ENCODE measurements at regions not wholly inside any gene's neighbourhood (a gene's known extent, or its start where the extent isn't known, plus 50 kb on each side); places are given as distances from the start of the nearest gene placed in this dataset.
"Not testable (repeated sequence)": the region's sequence is repeated elsewhere in the genome, so short reads cannot be mapped to it uniquely, and the experiment has no call there.

- H3K4me1 ChIP-seq, result no peaks in the 10 kb centered on the region
Measured at GRCh38 chr1:241447031-241447644, 72.4 kb downstream of the FH start.

GRCh38 chr1:241444836-241445235 is 74.7 kb downstream of the FH start:
- FAIRE-seq, result no peak
- intact Hi-C loops (cut with DNase I), result no loop called here
- H3K36me3 ChIP-seq, result no peaks in the 10 kb centered on the region
- no peaks in the 10 kb centered on the region for H3K9me3 ChIP-seq
- H3K27me3 ChIP-seq, result no peaks in the 10 kb centered on the region
- no peak overlapping the region for H3K27ac ChIP-seq
- no peak for TF ChIP-seq CTCF (IDR thresholded peaks at IDR 0.05)
- DNase-seq, result no peak
- no peak for ATAC-seq
- no peak overlapping the region for H3K4me3 ChIP-seq
- 19 to 25% methylated on average over 3 of the region's 3 CpGs for WGBS, 2 donors
- no peaks in the 10 kb centered on the region for H3K4me1 ChIP-seq

More at GRCh38 chr1:241447031-241447644, 72.4 kb downstream of the FH start:
- H3K4me3 ChIP-seq, result no peak overlapping the region
- no peaks in the 10 kb centered on the region for H3K36me3 ChIP-seq
- DNase-seq, result no peak
- WGBS, 2 donors, result 22 to 24% methylated on average over 2 of the region's 2 CpGs
- ATAC-seq, result no peak
- no peak overlapping the region for H3K27ac ChIP-seq
- no peak for TF ChIP-seq CTCF (IDR thresholded peaks at IDR 0.05)
- intact Hi-C loops (cut with DNase I), result no loop called here
- no peaks in the 10 kb centered on the region for H3K27me3 ChIP-seq
- FAIRE-seq, result no peak
- H3K9me3 ChIP-seq, result no peaks in the 10 kb centered on the region

- Histone ChIP-seq H3K9me3 (no peaks in the 10 kb centered on the region), H3K27ac (no peak overlapping the region), H3K4me1 (no peaks in the 10 kb centered on the region), H3K4me3 (no peak overlapping the region), H3K36me3 (no peaks in the 10 kb centered on the region), H3K27me3 (no peaks in the 10 kb centered on the region)
- ATAC-seq (no peak), FAIRE-seq (no peak), DNase-seq (no peak)
- TF ChIP-seq CTCF (IDR thresholded peaks at IDR 0.05), result no peak
- 66 to 68% methylated on average over 2 of the region's 2 CpGs for WGBS, 2 donors
- intact Hi-C loops (cut with DNase I), result no loop called here
Measured at GRCh38 chr1:241443561-241443960, 76.0 kb downstream of the FH start.

GRCh38 chr1:241442686-241443085 is 76.9 kb downstream of the FH start:
- no peaks in the 10 kb centered on the region for H3K27me3 ChIP-seq
- TF ChIP-seq CTCF (IDR thresholded peaks at IDR 0.05), result no peak
- DNase-seq (no peak), FAIRE-seq (no peak), ATAC-seq (no peak)
- no peaks in the 10 kb centered on the region for H3K36me3 ChIP-seq
- H3K4me3 ChIP-seq, result no peak overlapping the region
- intact Hi-C loops (cut with DNase I), result no loop called here
- H3K9me3 ChIP-seq, result no peaks in the 10 kb centered on the region
- 65 to 76% methylated on average over 4 of the region's 4 CpGs for WGBS, 2 donors
- no peaks in the 10 kb centered on the region for H3K4me1 ChIP-seq
- H3K27ac ChIP-seq, result no peak overlapping the region

- WGBS, 2 donors, result 40 to 57% methylated on average over 2 of the region's 2 CpGs
- no peaks in the 10 kb centered on the region for H3K9me3 ChIP-seq
- no peak for TF ChIP-seq CTCF (IDR thresholded peaks at IDR 0.05)
- no peaks in the 10 kb centered on the region for H3K27me3 ChIP-seq
- no peaks in the 10 kb centered on the region for H3K4me1 ChIP-seq
- no peak overlapping the region for H3K4me3 ChIP-seq
- FAIRE-seq, result no peak
- H3K27ac ChIP-seq, result no peak overlapping the region
- no peak for DNase-seq
- no peak for ATAC-seq
- H3K36me3 ChIP-seq, result no peaks in the 10 kb centered on the region
- intact Hi-C loops (cut with DNase I), result no loop called here
Measured at GRCh38 chr1:241440904-241441303, 78.7 kb downstream of the FH start.

GRCh38 chr1:241438686-241439085 is 80.9 kb downstream of the FH start:
- H3K4me3 ChIP-seq; FAIRE-seq; DNase-seq; ATAC-seq; H3K27ac ChIP-seq; intact Hi-C loops (cut with DNase I); H3K36me3 ChIP-seq; H3K9me3 ChIP-seq; H3K27me3 ChIP-seq; H3K4me1 ChIP-seq: not testable (repeated sequence)
- 67 to 75% methylated on average over 2 of the region's 2 CpGs for WGBS, 2 donors

Measured in pancreas (tissue), 10 donors.